H1 (cell line): ENCODE measurements at regions not wholly inside any gene's neighbourhood (a gene's known extent, or its start where the extent isn't known, plus 50 kb on each side); places are given as distances from the start of the nearest gene placed in this dataset.

Source experiments
- CHD1 ChIP-seq: IDR thresholded peaks from 2 replicates; pipeline ENCODE4 v1.6.1; 2012; ENCODE audit warnings: low read depth, low read length, improper control_type of control experiment
- POLR2A ChIP-seq, 2 experiments: IDR thresholded peaks; 1 replicate in 1 of 2; 2 replicates in 1 of 2; pipeline ENCODE4 v1.6.1; 2011; ENCODE audit warnings: low read depth in 2 of 2, low read length in 2 of 2, mild to moderate bottlenecking in 2 of 2; ENCODE audit errors: control extremely low read depth in 1 of 2
- RAD21 ChIP-seq, 2 experiments: IDR thresholded peaks in 1 of 2; conservative IDR thresholded peaks in 1 of 2; 2 replicates each; pipeline ENCODE4 v1.6.1; 2011; ENCODE audit warnings: low read depth in 2 of 2, low read length in 2 of 2, improper control_type of control experiment in 1 of 2, inconsistent platforms in 1 of 2, mild to moderate bottlenecking in 1 of 2, moderate library complexity in 1 of 2
- TF ChIP-seq, protein P1 (sequence below), 3 experiments: IDR thresholded peaks; 1 replicate in 2 of 3; 2 replicates in 1 of 3; pipeline versions ENCODE4 v1.5.1 to v1.6.1; 2011; ENCODE audit warnings: low read length in 3 of 3, mild to moderate bottlenecking in 3 of 3, inconsistent platforms in 2 of 3, low read depth in 1 of 3, moderate library complexity in 1 of 3; ENCODE audit not compliant: insufficient read depth in 1 of 3; ENCODE audit errors: control extremely low read depth in 1 of 3

DNA sequence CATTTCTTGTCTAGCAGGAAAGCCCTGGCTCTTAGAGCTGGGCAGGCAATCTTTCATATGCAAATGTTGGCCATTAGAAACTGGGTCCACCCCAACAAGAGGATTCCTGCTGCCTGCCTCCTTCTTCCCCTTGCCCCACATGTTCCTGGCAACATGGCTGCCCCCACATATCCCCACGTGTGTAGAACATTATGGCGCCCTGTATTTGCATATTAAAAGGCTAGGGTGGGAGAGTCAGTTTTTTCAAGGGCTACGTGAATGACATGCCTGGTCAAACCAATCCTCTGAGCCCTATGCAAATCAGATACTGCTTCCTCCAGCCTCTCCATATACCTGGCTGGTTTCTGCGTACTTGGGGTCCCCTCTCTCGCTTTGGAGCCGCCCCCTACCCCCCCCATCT, 514.0 kb downstream of the FUT8 start:
- TF ChIP-seq, protein P1, sequence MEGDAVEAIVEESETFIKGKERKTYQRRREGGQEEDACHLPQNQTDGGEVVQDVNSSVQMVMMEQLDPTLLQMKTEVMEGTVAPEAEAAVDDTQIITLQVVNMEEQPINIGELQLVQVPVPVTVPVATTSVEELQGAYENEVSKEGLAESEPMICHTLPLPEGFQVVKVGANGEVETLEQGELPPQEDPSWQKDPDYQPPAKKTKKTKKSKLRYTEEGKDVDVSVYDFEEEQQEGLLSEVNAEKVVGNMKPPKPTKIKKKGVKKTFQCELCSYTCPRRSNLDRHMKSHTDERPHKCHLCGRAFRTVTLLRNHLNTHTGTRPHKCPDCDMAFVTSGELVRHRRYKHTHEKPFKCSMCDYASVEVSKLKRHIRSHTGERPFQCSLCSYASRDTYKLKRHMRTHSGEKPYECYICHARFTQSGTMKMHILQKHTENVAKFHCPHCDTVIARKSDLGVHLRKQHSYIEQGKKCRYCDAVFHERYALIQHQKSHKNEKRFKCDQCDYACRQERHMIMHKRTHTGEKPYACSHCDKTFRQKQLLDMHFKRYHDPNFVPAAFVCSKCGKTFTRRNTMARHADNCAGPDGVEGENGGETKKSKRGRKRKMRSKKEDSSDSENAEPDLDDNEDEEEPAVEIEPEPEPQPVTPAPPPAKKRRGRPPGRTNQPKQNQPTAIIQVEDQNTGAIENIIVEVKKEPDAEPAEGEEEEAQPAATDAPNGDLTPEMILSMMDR (IDR thresholded peaks at IDR 0.05; ENCODE audit: control extremely low read depth in 1 of 3, insufficient read depth in 1 of 3, low read depth in 1 of 3, low read length in 3 of 3), result no peak
- TF ChIP-seq RAD21 (IDR thresholded peaks at IDR 0.05 in 1 of 2, conservative IDR thresholded peaks at IDR 0.05 in 1 of 2; ENCODE audit: low read depth in 2 of 2, low read length in 2 of 2), result no peak
- no peak for TF ChIP-seq POLR2A (IDR thresholded peaks at IDR 0.05; ENCODE audit: control extremely low read depth in 1 of 2, low read depth in 2 of 2, low read length in 2 of 2)
- TF ChIP-seq CHD1, result no peak
